ENCODE measurements at regions not wholly inside any gene's neighbourhood (a gene's known extent, or its start where the extent isn't known, plus 50 kb on each side); places are given as distances from the start of the nearest gene placed in this dataset.
"Not testable (repeated sequence)": the region's sequence is repeated elsewhere in the genome, so short reads cannot be mapped to it uniquely, and the experiment has no call there.

DNA sequence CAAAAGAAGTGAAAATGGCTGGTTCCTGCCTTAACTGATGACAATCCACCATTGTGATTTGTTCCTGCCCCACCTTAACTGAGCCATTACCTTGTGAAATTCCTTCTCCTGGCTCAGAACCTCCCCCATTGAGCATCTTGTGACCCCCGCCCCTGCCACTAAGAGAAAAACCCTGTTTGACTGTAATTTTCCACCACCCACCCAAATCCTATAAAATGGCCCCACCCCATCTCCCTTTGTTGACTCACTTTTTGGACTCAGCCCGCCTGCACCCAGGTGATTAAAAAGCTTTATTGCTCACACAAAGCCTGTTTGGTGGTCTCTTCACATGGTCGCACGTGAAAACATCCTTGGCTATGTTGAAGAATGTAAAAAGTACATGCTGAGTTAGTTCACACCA, 197.6 kb upstream of the FBN2 start:
- not testable (repeated sequence) for DNase-seq (ENCODE audit: low spot score)

DNA sequence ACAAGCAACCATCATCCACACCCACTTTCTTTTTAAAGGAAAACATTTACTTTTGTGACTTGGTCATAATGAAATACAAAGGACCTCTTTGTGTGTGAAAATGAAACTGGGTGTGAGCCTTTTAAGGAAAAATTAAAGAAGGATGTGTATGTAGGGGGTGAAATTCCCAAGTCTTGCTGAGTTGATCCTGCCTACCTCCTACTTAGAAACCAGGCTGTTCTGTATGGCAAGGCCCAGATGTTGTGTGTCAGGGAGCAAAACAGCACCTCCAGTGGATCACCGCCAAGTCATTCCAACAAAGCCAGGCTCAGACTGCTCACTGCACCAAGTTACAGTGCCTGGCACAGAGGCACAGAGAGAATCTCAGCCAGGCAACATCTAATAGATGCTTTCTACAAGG, 198.5 kb upstream of the FBN2 start:
- DNase-seq (ENCODE audit: low spot score): no peak

DNA sequence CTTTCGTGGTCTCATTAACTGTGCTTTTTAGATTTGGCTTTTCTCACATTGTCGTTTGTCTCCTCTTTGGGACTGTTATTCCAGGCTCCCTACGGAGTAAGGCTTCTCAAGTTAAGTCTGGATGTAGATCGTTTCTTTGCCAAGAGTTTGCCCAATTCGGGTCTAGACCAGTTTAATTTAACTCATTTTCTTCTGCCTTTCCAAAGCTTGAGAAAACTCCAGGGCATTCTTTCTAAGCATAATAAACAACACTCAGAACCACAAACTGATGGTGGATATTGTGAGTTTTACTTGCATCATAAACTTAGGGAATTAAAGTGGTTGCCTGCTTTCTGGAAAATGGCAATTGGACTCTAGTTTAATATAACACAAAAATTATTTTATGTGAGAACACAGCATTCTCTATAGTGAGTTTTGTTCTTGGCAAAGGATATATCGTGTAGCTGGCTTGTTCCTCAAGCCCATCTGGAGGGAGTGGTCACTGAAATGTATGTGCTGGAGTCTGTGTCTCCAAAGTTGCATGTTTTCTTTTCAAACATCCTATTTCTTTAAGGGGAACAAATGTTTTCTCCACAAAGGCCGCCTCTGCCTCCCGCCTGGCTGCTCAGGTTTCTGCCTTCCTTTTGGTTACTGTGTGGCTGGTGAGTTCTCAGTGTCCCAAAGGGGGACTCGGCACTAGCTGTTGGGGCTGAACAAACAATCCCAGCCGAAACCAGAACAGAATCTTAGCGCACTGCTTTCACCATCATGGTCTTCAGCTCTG, 211.3 kb upstream of the FBN2 start:
- DNase-seq (ENCODE audit: low spot score): no peak

DNA sequence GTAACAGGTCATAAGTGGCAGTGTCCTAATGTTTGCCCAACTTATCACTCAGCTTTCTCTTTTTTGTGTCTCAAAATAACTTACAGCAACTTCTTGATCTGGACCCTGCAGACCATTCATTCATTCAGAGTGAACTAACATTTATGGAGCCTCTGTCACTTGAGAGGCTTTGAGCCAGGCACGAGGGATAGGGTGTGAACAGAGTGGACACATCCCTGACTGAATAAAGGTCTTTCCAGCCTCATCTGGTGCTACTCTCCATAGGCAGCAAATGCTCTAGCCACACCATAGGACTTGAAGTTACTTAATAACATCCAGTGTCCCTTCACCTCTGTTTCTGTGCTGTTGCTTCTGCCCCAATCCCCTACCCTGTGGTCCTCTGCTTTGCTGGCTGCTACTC, 212.1 kb upstream of the FBN2 start:
- no peak for DNase-seq (ENCODE audit: low spot score)

DNA sequence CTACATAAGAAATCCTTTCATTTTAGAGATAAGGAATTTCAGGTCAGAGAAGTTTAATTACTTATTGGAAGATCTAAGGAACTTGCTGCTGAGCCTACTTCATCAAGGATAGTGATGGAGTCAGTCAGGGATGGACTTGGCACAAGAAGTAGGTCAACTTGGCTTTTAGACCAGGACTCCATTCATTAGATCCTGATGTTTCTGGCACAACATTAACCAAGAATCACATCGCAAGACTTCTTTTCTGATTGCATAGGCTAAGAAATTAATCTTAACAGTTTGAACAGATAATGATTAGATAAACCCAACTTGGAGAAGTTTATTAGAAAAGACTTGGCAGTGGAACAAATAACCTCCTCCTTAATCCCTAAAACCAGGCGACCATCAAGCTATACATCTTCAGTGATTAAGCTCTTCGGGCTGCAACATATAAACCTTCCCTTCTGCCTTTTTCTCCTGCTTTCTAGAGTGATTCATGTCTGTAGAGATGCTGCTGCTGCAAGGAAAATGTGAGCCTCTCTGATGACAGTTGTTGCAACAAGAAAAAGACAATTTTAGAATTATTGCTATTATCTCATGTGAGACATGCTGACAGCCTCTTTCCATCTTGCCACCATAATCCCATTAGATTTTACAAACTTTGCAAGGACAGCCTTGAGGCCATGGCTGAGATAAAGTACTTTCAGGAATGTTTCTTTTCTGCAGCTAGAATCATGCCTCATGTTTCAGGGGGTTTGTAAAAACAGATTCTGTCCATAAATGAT, 207.9 kb upstream of the SLC27A6 start:
- DNase-seq (ENCODE audit: low spot score): no peak

DNA sequence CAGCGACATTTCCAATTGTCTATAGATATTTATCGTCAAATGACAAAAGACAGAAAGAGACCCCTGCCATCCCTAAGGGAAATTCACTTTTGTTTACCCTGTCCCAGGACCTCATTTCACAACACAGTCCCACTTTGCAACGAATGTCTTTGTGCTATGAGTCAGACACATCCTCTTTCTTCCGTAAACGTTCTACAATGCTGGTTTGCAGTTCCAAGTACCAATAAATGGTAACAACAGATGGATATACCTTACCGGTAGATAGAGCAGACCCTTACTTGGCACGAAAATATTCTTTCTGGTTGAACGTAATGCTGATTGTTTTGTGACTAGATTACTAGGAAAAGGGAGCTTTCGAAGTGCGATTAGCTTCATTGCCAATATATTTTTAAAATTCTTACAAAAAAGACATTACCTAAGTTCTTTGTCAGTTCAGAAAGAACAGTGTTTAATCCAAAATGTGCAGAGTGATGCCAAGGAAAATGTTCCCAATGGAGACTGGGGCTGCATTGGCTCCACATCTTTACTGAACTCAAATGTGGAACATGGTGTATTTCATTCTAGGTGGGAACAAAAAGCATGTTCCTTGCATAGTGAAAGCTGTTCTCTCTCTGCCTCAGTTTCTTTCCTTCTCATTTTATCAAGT, 202.5 kb upstream of the SLC27A6 start:
- DNase-seq (ENCODE audit: low spot score): no peak

DNA sequence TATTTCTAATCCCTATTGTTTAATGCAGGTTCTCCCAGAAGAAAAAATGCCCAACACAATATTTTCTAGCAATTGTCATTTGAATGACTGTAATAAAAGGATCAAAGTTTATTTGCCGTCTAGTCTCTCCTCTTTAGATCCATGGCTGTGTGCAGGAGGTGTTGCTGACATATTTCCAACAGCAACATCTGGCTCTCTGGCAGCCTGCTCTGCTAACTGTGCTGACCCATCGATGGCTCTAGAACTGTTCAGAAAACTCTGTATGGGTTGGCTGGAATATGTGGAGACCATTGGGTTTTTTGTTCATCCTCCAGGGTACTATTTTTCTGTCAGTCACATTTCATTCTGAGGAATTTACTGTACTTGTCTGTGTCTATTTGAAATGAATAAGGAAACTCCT, 202.0 kb upstream of the SLC27A6 start:
- DNase-seq (ENCODE audit: low spot score): no peak

DNA sequence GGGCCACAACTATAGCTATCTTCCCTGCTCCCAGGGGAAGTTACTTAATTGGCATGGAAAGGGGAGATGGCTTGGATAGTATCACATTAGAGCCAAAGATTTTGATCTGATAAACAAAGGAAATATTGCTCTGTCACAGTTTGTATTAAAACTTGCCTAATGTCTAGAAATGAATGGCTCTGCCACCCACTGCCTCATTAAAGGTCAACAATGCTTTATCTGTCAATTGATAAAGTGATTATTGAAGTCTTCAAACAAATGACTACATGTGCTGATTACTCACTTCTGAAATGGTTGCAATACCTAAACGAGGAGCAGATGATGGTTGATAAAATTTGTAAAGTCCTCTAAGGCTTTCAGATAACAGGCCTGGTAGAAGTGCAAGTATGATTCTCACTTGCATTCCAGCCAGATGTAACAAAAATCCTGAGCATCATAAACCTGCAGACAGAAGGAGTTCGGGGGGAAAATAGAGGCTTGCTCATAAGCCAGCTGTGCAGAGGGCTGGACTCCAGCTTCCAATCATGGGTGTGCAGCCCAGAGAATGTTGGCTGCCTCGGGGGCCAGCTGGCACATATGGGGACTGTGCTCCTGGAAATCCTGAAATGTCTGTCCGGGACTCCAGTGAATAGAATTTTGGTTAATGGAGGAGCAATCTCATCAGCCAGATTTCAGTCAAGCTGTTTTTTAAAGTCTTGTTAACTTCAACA, 200.5 kb upstream of the SLC27A6 start:
- no peak for DNase-seq (ENCODE audit: low spot score)

DNA sequence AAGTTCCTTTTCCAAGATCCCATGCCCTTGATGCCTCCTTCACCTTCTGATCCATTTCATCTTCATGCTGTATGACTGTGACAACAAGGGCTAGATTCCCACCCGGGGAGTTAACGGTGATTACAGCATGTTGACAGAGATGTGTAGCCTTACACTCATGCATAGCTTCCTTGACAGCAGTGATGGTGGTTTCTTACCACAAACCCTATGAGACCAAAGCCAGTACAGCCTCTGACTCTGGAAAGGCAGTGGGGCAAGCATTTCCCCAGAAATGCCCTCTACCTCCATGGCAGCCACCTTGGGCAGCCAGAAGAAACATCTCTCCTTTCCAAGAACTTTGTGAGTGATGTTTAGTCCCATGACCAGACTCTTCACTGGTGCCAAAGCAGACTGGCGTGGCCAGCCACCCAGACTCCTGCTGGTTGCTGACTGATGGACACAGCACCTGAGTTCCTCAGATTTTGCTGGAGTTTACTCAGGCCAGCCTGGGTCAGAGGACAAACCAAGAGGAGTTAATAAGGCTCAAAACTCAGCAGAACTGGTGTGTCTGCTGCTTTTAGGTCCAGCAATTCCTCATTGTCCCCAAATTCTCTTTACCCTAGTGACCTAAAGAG, 199.7 kb upstream of the SLC27A6 start:
- no peak for DNase-seq (ENCODE audit: low spot score)

DNA sequence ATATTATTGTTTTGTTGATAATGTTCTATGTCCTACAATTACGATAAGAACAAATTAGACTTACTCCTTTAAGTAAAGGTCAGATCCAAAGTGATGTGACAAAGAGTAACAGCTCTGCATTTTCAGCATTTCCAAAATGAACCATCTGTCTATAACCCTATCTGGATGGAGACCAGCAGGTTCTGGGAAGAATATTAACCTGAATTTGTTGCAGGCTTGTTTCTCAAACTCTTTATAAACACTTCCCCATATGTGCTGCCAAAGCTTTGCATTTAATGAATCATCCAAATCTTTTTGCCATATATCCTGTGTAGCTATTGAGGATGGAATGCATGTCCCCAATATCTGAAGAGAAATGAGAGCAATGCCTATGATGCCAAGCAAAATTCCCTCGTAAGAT, 198.9 kb upstream of the SLC27A6 start:
- no peak for DNase-seq (ENCODE audit: low spot score)

DNA sequence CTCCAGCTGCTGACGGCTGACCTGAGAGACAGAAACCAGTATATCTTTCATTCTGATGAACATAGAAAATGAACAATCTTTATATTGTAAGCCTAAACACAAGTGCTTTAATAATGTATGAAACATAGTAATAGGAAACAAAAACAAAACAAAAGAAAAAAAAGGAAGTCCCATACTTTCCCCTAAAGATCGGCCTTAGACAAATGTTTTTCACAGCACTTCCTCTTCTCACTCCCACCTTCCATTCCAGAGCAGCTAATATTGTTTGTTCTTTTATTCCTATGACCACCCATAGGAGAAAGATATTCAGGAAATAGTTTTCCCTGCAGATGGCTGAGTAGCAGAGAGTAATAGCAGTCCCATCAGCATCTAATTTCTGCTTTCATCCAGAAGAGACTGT, 194.4 kb upstream of the SLC27A6 start:
- DNase-seq (ENCODE audit: low spot score): no peak

DNA sequence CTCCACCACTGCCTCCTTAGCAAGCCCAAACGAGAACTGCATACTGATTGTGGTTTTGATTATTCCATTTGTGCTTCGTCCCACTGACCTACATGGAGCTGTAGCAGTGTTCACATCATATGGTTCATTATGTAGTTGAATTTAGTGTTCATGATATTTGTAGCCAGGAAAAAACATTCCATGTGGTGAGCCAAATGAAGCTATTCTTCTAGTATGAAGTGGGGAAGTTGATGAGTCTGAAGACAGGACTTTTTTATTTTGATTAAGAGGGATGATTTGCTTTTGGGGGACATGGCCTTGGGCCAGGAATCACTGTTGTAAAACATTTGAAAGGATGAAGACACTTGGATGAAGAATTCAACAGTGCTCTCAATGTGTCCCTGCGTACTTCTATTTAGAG, 192.9 kb upstream of the SLC27A6 start:
- no peak for DNase-seq (ENCODE audit: low spot score)

DNA sequence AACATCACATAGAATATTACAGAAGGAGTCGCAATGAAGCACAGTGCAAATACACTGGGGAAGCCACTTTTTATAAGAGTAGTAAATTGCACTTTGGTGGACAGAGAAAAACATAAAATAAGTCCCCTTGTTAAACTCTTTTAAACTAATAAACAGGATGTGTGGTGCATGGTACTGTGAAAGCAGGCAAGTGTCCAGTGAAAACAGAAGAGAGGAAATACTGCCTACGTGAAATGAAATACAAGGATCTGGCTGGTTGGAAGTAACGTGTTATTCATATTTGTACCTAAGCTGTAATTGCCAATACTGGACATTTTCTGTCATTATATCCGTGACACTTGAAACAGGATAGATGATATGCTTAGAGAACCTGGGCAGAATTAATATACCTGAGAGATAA, 191.9 kb upstream of the SLC27A6 start:
- DNase-seq (ENCODE audit: low spot score): no peak

DNA sequence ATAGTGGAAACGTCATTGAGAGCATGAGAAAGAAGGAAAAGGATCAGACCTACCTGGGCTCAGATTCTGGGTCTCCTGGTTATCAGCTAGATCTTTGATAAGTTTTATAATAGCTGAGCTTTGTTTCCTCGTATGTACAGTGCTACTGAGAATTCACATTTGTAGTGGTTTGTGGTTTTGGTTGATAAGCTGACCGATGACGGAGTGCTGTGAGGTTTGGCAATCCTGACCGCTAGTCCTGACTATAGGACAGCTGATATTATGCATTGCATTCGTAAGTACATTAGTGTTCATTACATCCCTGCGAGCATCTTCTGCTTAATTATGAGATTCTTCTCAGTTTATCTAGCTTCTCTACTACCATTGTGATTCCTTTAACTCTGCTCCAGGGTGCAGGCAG, 190.7 kb upstream of the SLC27A6 start:
- DNase-seq (ENCODE audit: low spot score): no peak

DNA sequence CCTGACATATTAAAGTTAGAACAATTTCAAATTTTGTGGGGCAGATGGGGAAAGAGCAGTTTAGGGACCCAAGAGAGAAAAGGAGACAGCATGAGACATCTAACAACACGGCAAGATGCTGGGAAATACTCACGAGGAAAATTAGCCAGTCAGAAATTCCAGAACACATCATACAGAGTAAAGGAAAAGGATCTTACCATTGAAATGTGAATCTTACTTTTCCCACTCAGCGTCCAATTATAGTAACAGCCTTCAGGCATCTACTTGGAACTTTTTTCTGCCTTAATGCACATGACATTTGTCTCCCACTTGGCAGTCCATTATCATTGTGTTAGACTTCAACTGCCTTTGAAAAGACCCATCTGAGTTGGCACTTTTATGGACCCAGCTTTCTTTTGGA, 189.7 kb upstream of the SLC27A6 start:
- no peak for DNase-seq (ENCODE audit: low spot score)

DNA sequence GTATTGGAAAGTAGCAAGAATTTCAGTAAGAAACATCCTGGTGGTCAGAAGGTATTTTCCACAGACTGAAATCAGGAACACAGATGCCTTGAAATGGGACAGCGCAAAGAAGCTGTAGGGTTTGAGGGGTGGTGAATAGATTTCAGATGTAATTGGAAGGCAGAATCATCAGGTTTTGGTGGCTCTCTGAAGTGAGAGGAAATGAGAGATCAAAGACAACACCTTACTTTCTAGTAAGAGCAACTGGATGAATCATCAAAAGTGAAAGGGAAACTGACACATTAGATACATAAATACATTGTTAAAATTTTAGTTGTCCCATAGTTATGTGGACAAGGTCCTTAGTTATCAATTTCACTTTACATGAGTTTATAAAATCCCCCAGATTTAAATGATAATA, 188.2 kb upstream of the SLC27A6 start:
- no peak for DNase-seq (ENCODE audit: low spot score)

DNA sequence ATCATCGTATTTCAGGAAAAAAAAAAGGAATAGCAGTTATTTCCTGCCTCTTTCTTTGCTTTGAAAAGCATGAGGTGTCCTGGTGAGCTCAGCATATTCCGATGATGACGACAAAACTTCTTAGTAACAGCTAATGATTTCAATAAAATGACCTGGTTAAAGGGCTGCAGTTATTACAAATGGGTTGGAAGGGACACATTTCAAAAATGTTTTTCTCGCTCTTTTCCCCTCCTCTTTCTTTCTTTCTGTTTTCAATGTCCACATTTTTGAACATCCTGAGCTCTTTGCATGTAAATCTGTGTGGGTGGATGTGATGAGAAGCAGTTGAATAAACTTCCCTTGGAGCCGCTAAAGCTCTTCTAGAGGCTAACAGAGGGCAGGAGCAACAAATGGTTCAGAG, 186.8 kb upstream of the SLC27A6 start:
- DNase-seq (ENCODE audit: low spot score): no peak

DNA sequence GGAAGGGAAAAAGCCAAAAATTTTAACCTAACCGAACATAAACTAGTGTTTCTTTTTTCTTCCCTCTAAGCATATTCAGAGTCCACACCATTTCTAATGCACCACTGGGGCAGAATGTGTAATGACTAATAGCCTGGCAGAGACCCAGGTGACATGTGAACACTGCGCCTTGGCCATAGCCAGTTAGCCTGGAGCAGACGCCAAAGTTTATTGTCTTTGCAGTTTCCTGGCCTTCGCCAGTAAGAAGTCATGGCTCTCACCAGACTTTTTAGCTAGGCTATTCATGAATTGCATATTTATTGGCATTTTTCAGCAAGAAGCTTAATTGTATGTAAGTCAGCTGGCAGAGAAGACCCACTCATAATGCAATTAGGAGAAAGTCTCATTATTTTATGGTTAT, 182.8 kb upstream of the SLC27A6 start:
- no peak for DNase-seq (ENCODE audit: low spot score)

DNA sequence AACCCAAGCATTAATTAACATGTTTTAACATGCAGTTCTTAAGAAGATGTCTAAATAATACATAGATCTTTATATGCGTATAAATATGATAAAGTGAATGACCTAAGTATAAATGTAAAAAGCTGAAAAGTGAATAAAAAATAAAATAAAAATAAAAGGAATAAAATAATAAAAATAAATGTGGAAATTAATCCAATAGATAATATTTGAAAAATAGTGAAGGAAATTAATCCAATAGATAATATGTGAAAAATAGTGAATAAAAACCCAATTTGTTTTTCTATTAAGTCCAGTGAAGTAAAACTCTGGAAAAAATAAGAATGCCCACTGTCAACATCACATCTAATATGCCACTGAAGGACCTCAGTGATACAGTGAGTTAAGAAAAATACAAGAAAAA, 180.6 kb upstream of the SLC27A6 start:
- DNase-seq (ENCODE audit: low spot score): no peak

DNA sequence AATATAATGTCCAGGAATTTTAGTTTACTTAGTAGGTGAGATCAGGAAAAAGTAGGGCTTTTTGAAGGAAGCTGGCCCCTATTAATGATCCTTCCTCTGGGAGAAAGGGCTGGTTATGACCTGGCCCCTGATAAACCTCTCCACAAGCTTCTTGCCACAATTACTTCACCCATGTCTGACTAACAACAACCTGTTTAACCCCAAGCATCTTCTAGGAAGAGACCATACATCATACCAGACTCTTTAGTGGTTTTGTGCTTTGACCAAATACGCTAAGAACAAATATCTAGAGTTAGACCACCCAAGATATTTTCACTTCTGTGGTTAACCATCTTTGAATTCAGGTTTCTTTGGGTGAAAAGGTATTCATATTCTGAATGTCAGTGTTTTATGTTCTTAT, 174.0 kb upstream of the SLC27A6 start:
- DNase-seq (ENCODE audit: low spot score): no peak

DNA sequence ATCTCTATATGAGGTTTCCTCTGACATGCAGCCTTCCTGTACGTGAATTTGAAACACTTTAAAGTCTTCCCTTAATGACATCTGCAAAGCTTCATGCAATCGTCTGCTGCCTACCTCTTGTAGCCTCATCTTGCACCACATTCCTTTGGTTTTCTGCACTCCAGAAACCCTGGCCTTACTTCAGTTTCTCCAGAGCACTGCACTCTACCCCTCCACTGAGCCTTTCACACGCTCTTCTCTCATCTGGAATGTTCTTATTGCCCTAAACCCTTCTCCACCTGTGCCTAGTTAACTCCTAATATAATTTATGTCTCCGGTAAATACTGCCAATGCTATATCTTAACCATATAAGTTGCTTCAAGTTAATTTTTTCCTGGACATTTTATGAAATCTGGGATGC, 168.8 kb upstream of the SLC27A6 start:
- no peak for DNase-seq (ENCODE audit: low spot score)

DNA sequence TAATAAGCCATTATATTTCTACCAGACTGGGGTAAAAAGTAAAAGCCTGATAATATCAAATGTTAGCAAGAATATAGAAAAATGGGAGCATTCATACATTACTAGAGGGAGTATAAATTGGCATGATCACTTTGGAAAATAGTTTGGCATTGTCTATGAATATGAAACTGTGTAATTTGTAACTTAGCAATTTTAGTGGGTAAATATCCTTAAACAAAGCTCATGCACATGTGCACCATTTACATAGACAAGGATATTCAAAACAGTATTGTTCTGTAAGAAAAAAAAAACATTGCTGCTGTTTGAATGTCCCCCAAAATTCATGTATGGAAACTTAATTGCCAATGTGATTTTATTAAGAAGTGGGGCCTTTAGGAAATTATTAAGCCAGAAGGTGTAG, 166.4 kb upstream of the SLC27A6 start:
- DNase-seq (ENCODE audit: low spot score): no peak

Data from CD4-positive, alpha-beta T cell treated with Interleukin-6 at 100 ng/mL for 8 hours (primary cell).